WTC11 (cell line): ENCODE measurements at regions not wholly inside any gene's neighbourhood (a gene's known extent, or its start where the extent isn't known, plus 50 kb on each side); places are given as distances from the start of the nearest gene placed in this dataset.

Experiments used
- ATAC-seq: fragments of 200-7000 bp; cut with Tn5 transposase; 2 replicates; pipeline ENCODE4 v1.10.0; 2021; ENCODE audit warnings: mild to moderate bottlenecking, moderate library complexity
- CTCF ChIA-PET: fragments of 300-600 bp; sonication (Branson Sonifier 250); formaldehyde crosslinking; loops from one replicate; lab custom pipeline; 2021; ENCODE audit warnings: antibody characterized with exemption; lab: Charles Lee
- POLR2A ChIA-PET: fragments of 350-600 bp; sonication (Branson Sonifier 250); formaldehyde crosslinking; loops from one replicate; lab custom pipeline; 2021; ENCODE audit warnings: antibody characterized with exemption; lab: Charles Lee
- DNase-seq: peaks from one replicate; pipeline ENCODE4 v3.0.0; 2021; ENCODE audit warnings: low spot score
- H3K27ac Mint-ChIP-seq: 2 replicates; pipeline ENCODE4 v1.8.0; 2021; ENCODE audit warnings: mixed read lengths
- H3K27me3 Mint-ChIP-seq: 2 replicates; pipeline ENCODE4 v1.8.0; 2021; ENCODE audit warnings: low read depth, mild to moderate bottlenecking, moderate library complexity, mixed read lengths
- H3K36me3 Mint-ChIP-seq: 2 replicates; pipeline ENCODE4 v1.8.0; 2021; ENCODE audit warnings: mixed read lengths
- H3K4me1 Mint-ChIP-seq: 2 replicates; pipeline ENCODE4 v1.8.0; 2022; ENCODE audit warnings: mixed read lengths
- H3K4me3 Mint-ChIP-seq: 2 replicates; pipeline ENCODE4 v1.8.0; 2021; ENCODE audit warnings: mild to moderate bottlenecking, moderate library complexity, mixed read lengths
- H3K9me3 Mint-ChIP-seq: 2 replicates; pipeline ENCODE4 v1.8.0; 2021; ENCODE audit warnings: mixed read lengths
- CBFB ChIP-seq: sonication (generic); formaldehyde crosslinking; IDR thresholded peaks from 2 replicates; pipeline ENCODE4 v1.8.1; 2022; ENCODE audit warnings: mild to moderate bottlenecking, low read depth, missing genetic modification reagents
- E2F1 ChIP-seq: sonication (generic); formaldehyde crosslinking; IDR thresholded peaks from 2 replicates; pipeline ENCODE4 v1.8.0; 2022; ENCODE audit warnings: mild to moderate bottlenecking, missing genetic modification reagents
- FOXP1 ChIP-seq: sonication (generic); formaldehyde crosslinking; IDR thresholded peaks from 2 replicates; pipeline ENCODE4 v1.8.0; 2022; ENCODE audit warnings: missing genetic modification reagents, mild to moderate bottlenecking, moderate library complexity, borderline replicate concordance
- GRHL2 ChIP-seq: fragments of 250-450 bp; sonication (Bioruptor Pico); IDR thresholded peaks from 2 replicates; pipeline ENCODE4 v1.8.0; 2022; ENCODE audit warnings: mild to moderate bottlenecking, moderate library complexity; ENCODE audit not compliant: insufficient replicate concordance, severe bottlenecking
- JAZF1 ChIP-seq: fragments of 250-450 bp; sonication (Bioruptor Pico); IDR thresholded peaks from 2 replicates; pipeline ENCODE4 v1.9.0; 2021; ENCODE audit warnings: moderate library complexity, mild to moderate bottlenecking, inconsistent platforms
- KAT7 ChIP-seq: sonication (generic); formaldehyde crosslinking; IDR thresholded peaks from 2 replicates; pipeline ENCODE4 v1.8.1; 2023; ENCODE audit warnings: missing genetic modification reagents, mild to moderate bottlenecking, borderline replicate concordance
- MAX ChIP-seq: sonication (generic); formaldehyde crosslinking; IDR thresholded peaks from 2 replicates; pipeline ENCODE4 v1.8.0; 2022; ENCODE audit warnings: mild to moderate bottlenecking, missing genetic modification reagents
- MXD4 ChIP-seq: fragments of 250-450 bp; sonication (Bioruptor Pico); IDR thresholded peaks from 2 replicates; pipeline ENCODE4 v1.8.0; 2021; ENCODE audit warnings: mild to moderate bottlenecking, moderate library complexity, borderline replicate concordance
- NR2C2 ChIP-seq: sonication (generic); formaldehyde crosslinking; IDR thresholded peaks from 2 replicates; pipeline ENCODE4 v1.8.0; 2022; ENCODE audit warnings: mild to moderate bottlenecking, missing genetic modification reagents
- RELA ChIP-seq: sonication (generic); formaldehyde crosslinking; IDR thresholded peaks from 2 replicates; pipeline ENCODE4 v1.8.1; 2022; ENCODE audit warnings: missing genetic modification reagents, mild to moderate bottlenecking, borderline replicate concordance
- SOX15 ChIP-seq: fragments of 250-450 bp; sonication (Bioruptor Pico); IDR thresholded peaks from 2 replicates; pipeline ENCODE4 v1.9.0; 2021; ENCODE audit warnings: mild to moderate bottlenecking
- SP1 ChIP-seq: sonication (generic); formaldehyde crosslinking; conservative IDR thresholded peaks from 2 replicates; pipeline ENCODE4 v1.8.1; 2022; ENCODE audit warnings: missing genetic modification reagents
- TP53 ChIP-seq: sonication (generic); formaldehyde crosslinking; IDR thresholded peaks from 2 replicates; pipeline ENCODE4 v1.8.1; 2023; ENCODE audit warnings: mild to moderate bottlenecking, missing genetic modification reagents
- USF2 ChIP-seq: sonication (generic); formaldehyde crosslinking; IDR thresholded peaks from 2 replicates; pipeline ENCODE4 v1.8.1; 2023; ENCODE audit warnings: mild to moderate bottlenecking, missing genetic modification reagents, moderate library complexity
- ZBTB21 ChIP-seq: sonication (generic); formaldehyde crosslinking; IDR thresholded peaks from 2 replicates; pipeline ENCODE4 v1.8.1; 2023; ENCODE audit warnings: mild to moderate bottlenecking, missing genetic modification reagents, borderline replicate concordance
- ZBTB43 ChIP-seq: sonication (generic); formaldehyde crosslinking; IDR thresholded peaks from 2 replicates; pipeline ENCODE4 v1.8.1; 2023; ENCODE audit warnings: mild to moderate bottlenecking, missing genetic modification reagents
- ZNF121 ChIP-seq: sonication (generic); formaldehyde crosslinking; IDR thresholded peaks from 2 replicates; pipeline ENCODE4 v1.8.0; 2023; ENCODE audit warnings: missing genetic modification reagents
- ZNF232 ChIP-seq: sonication (generic); formaldehyde crosslinking; IDR thresholded peaks from 2 replicates; pipeline ENCODE4 v1.8.0; 2022; ENCODE audit warnings: mild to moderate bottlenecking, missing genetic modification reagents
- ZNF281 ChIP-seq: sonication (generic); formaldehyde crosslinking; IDR thresholded peaks from 2 replicates; pipeline ENCODE4 v1.8.0; 2023; ENCODE audit warnings: mild to moderate bottlenecking, missing genetic modification reagents
- ZNF317 ChIP-seq: sonication (generic); formaldehyde crosslinking; IDR thresholded peaks from 2 replicates; pipeline ENCODE4 v1.8.1; 2023; ENCODE audit warnings: low read depth, mild to moderate bottlenecking, moderate library complexity, missing genetic modification reagents, borderline replicate concordance
- ZNF396 ChIP-seq: fragments of 250-450 bp; sonication (Bioruptor Pico); IDR thresholded peaks from 2 replicates; pipeline ENCODE4 v1.8.0; 2021; ENCODE audit warnings: mild to moderate bottlenecking, moderate library complexity, borderline replicate concordance
- ZNF423 ChIP-seq: fragments of 250-450 bp; sonication (Bioruptor Pico); IDR thresholded peaks from 2 replicates; pipeline ENCODE4 v2.1.2; 2022; ENCODE audit warnings: mild to moderate bottlenecking, moderate library complexity
- ZNF425 ChIP-seq: fragments of 250-450 bp; sonication (Bioruptor Pico); conservative IDR thresholded peaks from 2 replicates; pipeline ENCODE4 v1.9.0; 2021; ENCODE audit warnings: mild to moderate bottlenecking

- H3K4me3 Mint-ChIP-seq: peak overlapping the region; percentile 74
- peak; percentile 36 for DNase-seq
- peak; percentile 73 for ATAC-seq
- H3K9me3 Mint-ChIP-seq: no peaks in the 10 kb centered on the region
- ChIA-PET CTCF (interaction anchor here (1.5 kb wide), 1 partner anchor 166 kb away, joined by 3 read pairs; no protein-coding TSS in a partner anchor), POLR2A (no interaction called here)
- peaks cover 28% of the 10 kb centered on the region for H3K27me3 Mint-ChIP-seq
- TF ChIP-seq ZNF317: no peak
- TF ChIP-seq FOXP1 (CRISPR knock-in tag): peak; percentile 54; the same call in 1 of the 2 replicates
- no peak for TF ChIP-seq ZNF281 (CRISPR knock-in tag)
- TF ChIP-seq CBFB: no peak
- TF ChIP-seq MAX (CRISPR knock-in tag): no peak
- 0 out of 2 replicates have a peak, but pooled peaks have one; percentile 27 for TF ChIP-seq SP1
- no peak for TF ChIP-seq RELA (CRISPR knock-in tag)
- no peak for TF ChIP-seq SOX15
- no peak for TF ChIP-seq GRHL2 (CRISPR knock-in tag)
- TF ChIP-seq ZNF423: no peak
- no peak for TF ChIP-seq KAT7 (CRISPR knock-in tag)
- TF ChIP-seq MXD4: no peak
- TF ChIP-seq ZNF121 (CRISPR knock-in tag): no peak
- TF ChIP-seq ZNF425: no peak
- no peak for TF ChIP-seq ZBTB43
- 0 out of 2 replicates have a peak, but pooled peaks have one; percentile 22 for TF ChIP-seq ZBTB21
- H3K36me3 Mint-ChIP-seq: no peaks in the 10 kb centered on the region
- H3K27ac Mint-ChIP-seq: no peak overlapping the region
- H3K4me1 Mint-ChIP-seq: peaks cover 34% of the 10 kb centered on the region
Observed at GRCh38 chr3:44021651-44022594, 219.8 kb upstream of the TOPAZ1 start.

GRCh38 chr3:44023961-44024593 is 217.6 kb upstream of the TOPAZ1 start:
- Mint-ChIP-seq H3K4me3 (no peak overlapping the region), H3K4me1 (peaks cover 35% of the 10 kb centered on the region), H3K36me3 (no peaks in the 10 kb centered on the region), H3K9me3 (no peaks in the 10 kb centered on the region), H3K27me3 (peaks cover 28% of the 10 kb centered on the region), H3K27ac (no peak overlapping the region)
- ChIA-PET POLR2A (no interaction called here), CTCF (no interaction called here)
- TF ChIP-seq E2F1 (no peak), ZNF232 (CRISPR knock-in tag) (no peak), TP53 (no peak), CBFB (no peak), USF2 (CRISPR knock-in tag) (no peak), JAZF1 (no peak), ZNF396 (CRISPR knock-in tag) (no peak), NR2C2 (CRISPR knock-in tag) (no peak)
- DNase-seq (no peak), ATAC-seq (no peak)
